ENCODE measurements at regions not wholly inside any gene's neighbourhood (a gene's known extent, or its start where the extent isn't known, plus 50 kb on each side); places are given as distances from the start of the nearest gene placed in this dataset.
"Not testable (repeated sequence)": the region's sequence is repeated elsewhere in the genome, so short reads cannot be mapped to it uniquely, and the experiment has no call there.

DNA sequence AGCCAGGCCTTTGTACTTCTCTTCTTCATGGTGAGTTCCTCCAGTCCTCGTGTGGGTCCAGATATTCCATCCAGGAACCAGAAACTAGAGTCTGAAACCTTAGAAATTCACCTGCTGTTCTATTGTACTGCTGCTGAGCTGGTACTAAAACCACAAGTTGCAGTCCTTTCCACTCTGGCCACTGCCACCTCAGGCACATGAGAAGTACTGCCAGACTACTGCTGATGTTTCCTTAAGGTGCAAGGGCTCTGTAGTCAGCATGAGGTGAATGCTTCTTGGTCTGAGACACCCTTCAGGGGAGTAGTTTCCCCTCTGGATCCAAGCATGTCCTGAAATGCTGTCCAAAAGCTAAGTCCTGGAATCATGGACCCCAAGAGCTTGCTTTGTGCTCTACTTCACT lies 399.6 kb upstream of the CT83 start:
- no peak for DNase-seq

DNA sequence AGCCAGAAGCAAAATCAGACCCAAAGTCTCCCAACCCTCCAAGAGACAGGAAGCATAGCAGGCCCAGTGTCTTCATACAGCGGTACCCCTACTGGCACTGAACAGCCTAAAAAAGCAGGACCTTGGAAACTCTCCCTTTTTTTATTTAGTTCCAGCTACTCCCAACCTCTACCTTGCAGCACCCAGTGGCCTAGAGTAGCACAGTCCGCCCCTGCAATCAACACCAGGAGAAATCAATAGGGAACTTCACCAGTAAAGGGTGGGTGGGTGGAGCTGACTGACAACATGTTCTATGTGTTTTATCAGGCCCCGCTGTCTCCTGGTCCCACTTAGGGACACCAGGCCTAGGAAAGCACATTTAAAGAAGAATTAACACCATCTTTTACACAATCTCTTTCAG lies 378.5 kb upstream of the CT83 start:
- DNase-seq: no peak

DNA sequence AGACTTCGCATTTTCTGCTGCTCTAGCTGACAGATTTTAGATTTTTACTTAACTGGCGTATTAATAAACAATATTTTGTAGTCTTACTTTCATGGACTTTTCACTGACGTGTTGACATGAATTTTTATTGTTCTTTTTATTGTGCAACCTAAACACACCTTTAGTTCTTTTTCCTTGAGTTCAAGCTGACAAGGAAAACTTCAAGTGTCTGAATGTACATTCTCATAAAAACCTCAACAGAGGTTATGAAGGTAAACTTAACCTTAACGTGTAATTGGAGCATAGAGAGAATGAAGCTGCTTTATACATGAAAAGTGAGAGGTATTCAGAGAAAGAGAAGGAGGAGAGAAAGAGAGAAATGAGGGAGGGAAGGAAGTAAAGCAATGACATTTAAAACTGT lies 364.3 kb upstream of the CT83 start:
- no peak for DNase-seq

DNA sequence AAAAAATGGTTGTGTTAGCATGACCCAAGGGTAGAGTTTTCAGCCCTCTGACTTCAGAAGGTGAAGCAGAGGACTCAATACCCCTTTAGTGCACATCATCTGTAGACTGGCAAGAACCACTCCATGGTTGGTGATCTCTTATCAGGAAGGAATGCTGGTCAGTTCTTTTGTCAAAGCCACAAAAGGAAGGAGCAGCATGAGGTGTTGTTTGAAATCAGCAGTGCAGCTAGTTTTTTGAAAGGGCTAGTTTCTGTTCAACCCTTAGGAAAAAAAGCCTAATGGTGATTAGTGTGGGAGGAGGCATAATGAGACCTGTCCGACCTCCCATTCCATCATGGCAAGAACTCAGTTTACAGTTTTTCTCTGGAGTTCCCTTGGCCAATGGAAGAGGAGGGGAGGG lies 362.0 kb upstream of the CT83 start:
- no peak for DNase-seq

DNA sequence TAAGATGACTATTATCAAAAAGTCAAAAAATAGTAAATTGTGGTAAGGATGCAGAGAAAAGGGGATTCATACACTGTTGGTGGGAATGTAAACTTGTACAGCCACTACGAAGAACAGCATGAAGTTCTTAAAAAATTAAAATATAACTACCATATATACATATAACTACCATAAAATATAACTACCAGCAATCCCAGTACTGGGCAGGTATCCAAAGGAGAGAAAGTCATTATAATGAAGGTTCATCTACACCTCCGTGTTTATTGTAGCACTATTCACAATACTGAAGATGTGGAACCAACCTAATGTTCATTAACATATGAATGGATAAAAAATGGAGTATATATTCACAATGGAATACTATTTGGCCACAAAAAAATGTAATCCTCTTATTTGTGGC lies 360.9 kb upstream of the CT83 start:
- DNase-seq: no peak

DNA sequence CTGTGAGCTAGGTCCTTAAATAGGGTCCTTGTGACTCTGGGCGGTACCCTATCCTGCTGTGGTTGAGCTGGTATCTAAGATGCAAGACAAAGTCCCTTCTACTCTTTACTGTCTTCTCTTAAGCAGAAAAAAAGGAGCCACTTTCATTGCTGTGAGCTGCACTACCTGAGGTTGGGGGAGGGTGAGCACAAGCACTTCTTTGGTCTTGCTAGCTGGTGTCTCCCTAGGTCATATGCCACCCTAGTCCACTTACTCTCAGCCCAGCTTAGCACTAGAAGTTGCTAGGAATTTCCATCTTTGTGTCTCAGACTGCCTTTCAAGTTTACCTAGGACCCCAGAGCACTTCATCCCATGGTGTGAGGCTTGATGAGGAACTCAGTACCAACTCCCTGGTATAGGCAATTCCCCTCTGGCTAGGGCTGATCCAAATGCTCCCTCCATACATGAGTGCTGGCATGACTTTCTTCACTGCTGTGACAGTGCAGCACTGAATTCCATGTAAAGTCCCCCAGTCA lies 343.6 kb upstream of the CT83 start:
- DNase-seq: no peak

DNA sequence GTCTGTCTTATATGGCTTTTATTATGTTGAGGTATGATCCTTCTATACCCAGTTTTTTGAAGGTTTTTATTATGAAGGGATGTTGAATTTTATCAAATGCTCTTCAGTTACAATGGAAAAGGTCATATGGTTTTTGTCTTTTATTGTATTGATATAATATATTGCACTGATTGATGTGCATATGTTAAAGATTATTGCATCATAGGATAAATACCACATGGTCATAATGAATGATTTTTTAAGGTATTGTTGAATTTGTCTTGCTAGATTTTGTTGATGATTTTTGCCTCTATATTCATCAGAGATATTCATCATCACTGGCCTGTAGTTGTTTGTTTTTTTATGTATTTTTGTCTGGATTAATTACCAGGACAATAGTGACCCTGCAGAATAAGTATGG lies 339.2 kb upstream of the CT83 start:
- DNase-seq: no peak

DNA sequence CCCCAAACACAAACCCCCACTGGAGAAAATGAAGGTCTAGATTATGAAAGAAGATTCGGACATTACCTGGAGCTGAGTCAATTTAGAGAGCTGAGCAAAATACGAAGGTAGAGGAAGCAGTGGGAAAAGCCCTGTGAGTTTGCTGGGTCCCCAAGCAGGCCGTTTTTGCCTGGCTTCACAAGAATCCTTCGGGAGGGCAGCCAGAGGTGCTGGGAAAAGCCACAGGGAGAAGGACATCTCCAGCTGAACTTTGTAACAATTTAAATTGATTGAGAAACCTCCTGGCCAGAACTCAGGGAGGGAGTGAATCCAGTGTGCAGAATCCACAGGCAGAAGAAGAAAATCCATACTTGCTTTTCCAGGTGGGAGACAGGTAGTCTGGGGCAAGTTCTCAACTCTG lies 319.1 kb upstream of the CT83 start:
- no peak for DNase-seq

DNA sequence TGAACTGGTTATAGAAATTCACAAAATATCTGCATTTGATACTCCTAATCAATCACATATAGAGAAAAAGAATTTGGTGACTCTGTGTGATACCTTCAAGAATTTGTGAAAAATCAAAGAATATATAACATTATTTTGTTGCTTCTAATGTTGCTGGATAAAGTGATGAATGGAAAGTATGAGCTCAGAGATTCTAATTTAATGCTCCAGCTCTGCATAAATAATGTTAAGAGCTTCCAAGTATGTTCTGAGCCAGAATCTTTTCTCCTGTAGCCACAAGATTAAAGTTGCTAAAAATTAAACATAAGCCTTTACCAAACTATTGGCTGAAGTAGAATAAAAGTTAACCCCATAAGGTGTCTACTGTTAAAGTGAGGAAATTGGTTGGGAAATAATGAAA lies 294.7 kb upstream of the CT83 start:
- no peak for DNase-seq

DNA sequence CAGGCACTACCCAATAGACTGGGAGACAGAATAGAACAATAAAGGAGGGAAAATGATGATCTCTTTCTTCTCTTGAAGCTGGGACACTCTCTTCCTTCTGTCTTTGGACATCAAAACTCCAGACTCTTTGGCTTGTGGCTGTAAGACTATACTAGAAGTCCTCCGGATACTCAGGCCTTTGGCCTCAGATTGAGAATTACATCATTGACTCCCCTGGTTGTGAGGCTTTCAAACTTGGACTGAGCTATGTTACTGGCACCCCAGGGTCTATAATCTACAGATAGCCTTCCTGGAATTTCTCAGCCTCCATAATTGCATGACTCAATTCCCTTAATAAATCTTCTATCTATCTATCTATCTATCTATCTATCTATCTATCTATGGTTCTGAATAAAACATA lies 294.2 kb upstream of the CT83 start:
- DNase-seq: no peak

DNA sequence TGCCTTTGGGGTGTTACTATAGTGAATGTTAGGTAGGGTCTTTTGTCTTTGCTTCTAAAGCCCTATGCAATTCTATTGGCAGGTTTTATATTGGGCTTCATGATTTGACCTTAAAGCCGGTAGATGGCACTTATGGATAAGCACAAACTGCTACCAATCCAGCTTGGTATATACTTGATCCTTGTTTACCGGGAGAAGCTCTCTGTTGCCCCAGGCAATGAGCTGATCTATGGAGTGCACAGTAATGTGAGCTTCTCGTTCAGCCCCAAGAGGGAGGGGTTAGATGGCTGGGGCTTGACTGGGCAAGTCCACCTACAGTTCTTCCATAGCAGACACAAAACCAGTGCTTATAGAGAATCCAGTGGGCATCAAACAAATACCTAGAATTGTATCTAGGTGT lies 287.2 kb upstream of the CT83 start:
- peak; percentile 14 for DNase-seq

DNA sequence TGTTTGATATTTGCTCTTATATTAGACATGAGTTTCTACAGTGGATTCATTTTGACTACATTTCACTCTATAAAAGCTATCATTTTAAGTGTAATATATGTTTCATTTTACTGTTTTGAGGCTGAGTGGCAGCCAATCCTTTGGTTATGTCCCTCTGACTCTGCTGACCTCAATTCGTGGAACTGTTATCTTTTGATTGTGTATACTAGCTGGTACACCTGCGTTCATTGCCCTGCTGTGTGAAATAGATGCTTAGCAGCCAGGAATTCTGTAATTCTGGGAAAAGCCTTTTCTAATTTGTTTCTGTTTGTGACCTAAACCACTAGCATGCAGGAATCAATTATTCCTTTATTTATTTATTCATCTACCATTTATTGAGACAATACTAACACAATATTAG lies 269.4 kb upstream of the CT83 start:
- no peak for DNase-seq

DNA sequence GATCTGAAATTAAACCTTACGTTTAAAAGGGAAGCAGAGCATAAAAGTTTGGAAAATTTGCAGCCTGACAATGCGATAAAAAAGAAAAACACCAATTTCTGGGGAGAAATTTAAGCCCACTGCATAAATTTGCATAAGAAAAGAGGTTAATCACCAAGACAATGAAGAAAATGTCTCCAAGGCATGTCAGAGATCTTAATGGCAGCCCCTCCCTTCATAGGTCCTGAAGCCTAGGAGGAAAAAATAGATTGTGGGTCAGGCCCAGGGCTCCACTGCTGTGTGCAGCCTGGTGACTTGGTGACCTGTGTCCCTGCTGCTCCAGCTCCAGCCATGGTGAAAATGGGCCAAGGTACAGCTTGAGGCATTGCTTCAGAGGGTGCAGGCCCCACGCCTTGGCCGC lies 264.0 kb upstream of the CT83 start:
- no peak for DNase-seq

DNA sequence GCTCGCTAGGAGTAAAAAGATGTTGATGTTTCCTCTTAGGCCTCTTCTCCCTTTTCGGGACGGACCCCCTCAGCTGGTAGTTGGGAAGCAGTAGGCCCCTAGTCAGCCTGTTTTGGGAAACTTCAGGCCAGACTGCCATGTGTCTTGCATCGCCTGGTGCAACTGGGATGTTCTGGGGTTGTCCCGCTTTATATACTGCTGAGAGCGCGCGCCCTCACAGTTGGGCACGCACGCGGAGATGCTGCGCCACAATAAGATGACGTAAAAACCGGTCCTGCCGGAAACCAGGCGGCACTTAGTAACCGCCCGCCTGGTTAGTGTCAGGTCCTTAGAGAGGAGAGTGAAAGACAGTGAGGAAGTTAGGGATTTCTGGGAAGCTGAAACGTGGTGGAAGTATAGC lies 231.3 kb upstream of the CT83 start:
- no peak for DNase-seq

DNA sequence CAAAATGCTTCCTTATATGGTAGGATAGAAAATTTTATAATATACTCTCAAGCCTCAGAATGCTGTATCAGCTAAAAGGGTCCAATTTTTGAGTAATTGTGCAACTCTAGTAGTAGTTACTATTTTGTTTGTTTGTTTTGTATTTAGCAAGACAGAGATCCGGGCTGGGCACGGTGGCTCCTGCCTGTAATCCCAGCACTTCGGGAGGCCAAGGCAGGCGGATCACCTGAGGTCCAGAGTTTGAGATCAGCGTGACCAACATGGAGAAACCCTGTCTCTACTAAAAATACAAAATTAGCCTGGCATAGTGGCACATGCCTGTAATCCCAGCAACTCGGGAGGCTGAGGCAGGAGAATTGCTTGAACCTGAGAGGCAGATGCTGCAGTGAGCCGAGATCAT lies 216.8 kb upstream of the CT83 start:
- not testable (repeated sequence) for DNase-seq

DNA sequence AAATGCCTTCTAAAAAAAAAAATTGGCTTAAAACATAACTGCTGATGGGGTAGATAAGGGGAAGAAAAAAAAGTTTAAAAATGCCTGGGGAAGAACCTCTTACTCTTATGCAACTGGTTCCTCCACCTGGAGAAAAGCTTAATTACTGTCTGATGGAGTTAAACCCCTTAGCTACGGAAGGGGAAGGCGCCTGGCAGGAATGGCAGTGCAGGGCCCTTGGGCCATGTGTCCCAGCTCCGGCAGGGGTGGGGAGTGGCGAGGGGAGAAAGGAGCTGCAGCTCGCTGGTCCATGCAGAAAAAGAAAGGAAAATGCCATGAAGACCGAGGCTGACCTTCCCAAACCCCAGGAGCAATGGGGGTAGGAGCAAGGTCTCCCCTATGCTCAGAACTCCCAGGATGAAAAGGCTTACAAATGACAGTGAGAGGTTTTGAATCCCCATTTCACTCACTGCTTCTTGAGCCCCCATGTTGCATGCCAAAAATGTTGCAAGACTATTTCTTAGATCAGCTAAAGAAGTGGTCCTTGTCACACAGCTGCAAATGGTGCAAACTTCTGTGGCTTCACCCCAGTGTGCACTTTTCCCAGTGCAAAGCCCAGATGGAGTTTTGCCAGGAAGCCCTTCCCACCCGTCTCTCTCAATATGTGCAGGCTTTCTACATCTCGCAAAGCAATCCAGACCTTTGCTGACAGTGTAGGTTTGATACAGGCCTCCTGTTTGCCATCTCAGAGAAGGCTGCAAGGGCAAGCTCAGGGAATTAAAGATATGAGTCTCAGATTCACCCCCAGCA lies 204.8 kb upstream of the CT83 start:
- no peak for DNase-seq

DNA sequence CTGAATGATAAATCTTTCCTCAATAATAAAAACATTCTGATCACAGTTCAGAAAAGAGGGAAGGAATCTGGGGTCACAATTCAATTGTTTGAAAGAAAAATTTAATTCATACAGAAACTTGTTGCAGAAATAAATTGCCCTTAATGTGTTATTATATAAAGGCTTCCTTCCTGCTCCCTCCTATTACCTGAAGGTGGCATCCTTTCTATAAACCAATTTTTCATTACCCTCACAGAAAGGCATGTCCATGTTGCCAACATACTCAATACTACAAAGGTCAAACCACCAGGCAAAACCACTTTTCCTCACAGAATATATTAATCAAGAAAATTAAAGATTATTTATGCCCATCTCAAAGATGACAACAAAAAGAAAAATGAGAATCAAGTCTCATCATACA lies 194.3 kb upstream of the CT83 start:
- DNase-seq: no peak

DNA sequence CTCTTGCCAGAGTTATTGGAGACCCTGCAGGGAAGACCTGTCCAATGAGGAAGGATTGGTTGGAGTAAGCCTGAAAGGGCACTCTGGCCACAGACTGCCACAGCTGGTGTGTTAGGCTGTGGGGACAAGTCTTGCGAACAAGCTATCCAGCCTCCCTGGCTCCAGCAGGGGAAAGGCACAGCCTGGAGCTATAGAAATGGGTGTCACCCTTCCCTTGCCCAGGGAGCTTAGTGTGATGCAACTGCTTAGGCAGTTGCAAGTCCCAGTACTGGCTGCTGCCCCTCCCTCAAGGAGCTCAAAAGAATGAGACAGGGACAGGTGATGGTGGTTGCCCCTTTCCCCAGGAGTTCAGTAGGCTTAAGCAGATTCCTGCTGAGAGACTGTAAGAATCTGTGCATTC lies 165.7 kb upstream of the CT83 start:
- DNase-seq: no peak

DNA sequence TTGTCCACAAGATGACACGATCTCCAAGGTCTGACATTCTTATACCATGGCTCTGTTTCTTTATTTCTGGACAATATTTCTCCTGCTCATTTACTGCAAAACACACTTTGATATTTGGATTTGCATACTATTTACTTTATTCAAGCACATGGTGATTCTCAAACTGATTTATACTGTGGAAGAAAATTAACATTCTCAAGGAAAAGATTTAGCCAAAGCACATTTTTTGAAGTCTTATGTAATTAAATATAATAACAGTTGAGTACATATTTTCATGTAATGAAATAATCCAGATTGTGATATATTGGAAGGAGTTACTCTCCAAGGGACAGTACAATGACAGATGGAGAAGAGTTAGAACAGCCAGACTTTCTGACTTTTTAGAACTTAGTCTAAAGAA lies 155.8 kb upstream of the CT83 start:
- DNase-seq: no peak

DNA sequence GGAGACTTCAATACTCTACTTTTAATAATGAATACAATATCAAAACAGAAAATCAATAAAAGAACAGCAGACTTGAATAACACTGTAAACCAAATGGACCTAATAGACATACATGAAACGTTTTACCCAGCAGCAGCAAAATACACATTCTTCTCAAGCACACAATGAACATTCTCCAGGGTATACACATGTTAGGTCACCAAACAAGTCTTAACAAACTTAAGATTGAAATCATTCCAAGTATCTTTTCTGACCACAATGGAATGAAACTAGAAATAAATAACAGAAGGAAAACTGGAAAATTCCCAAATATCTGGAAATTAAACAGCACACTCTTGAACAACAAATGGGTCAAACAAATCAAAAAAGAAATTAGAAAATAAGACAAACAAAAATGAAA lies 145.0 kb upstream of the CT83 start:
- DNase-seq: no peak

DNA sequence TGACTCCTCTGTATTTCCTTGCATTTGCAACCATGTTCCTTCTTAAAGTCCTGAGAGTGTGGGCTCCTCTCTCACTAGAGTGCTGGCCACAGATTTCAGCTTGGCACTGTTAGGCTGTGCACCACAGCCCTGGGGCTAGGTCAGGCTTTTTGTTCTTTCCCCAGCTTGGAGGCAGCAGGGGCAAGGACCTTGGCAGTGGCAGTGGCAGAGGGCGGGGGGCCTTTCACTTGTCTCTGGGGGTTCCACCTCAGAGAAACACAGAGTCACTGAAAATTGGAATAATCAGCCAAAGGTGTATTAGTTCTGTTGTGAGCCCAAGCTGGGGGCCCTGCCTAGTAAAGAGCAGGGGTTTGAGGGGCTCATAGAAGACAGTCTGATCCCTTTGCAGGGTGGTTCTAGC lies 142.8 kb upstream of the CT83 start:
- no peak for DNase-seq

DNA sequence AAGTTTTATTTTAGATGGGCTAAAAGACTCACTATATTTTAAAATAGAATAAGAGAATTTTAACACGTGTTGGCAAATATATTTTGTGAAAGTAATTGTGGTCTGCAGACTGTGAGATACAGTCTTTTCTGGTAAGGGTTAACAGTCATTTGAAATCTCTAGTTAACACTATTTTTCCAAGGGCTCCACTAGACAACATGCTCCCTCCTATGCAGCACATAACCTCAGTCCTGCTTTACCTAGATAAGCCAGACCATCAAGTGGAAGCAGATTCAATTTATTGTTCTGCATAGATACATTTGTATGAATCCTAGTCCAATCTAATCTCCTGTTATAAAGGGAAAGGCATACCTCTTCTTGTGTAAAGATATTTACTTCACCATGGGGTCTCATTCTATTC lies 133.2 kb upstream of the CT83 start:
- no peak for DNase-seq
